GM12891 (cell line): ENCODE measurements at regions not wholly inside any gene's neighbourhood (a gene's known extent, or its start where the extent isn't known, plus 50 kb on each side); places are given as distances from the start of the nearest gene placed in this dataset.

ENCODE experiments used
- PAX5 ChIP-seq: IDR thresholded peaks from 2 replicates; pipeline ENCODE4 v1.6.1; 2011; ENCODE audit warnings: low read length, moderate library complexity, mild to moderate bottlenecking; ENCODE audit not compliant: insufficient read depth, severe bottlenecking
- POLR2A ChIP-seq: IDR thresholded peaks from 2 replicates; pipeline ENCODE4 v1.6.1; 2011; ENCODE audit warnings: low read depth, low read length, control low read depth
- POLR2AphosphoS5 ChIP-seq: IDR thresholded peaks from 2 replicates; pipeline ENCODE4 v1.6.1; 2011; ENCODE audit warnings: low read depth, low read length, control low read depth
- POU2F2 ChIP-seq: IDR thresholded peaks from 2 replicates; pipeline ENCODE4 v1.6.1; 2011; ENCODE audit warnings: low read depth, mild to moderate bottlenecking, control low read depth, low read length, moderate library complexity
- SPI1 ChIP-seq: IDR thresholded peaks from 2 replicates; pipeline ENCODE4 v1.6.1; 2011; ENCODE audit warnings: low read depth, low read length, control low read depth
- TAF1 ChIP-seq: IDR thresholded peaks from 2 replicates; pipeline ENCODE4 v1.6.1; 2011; ENCODE audit warnings: low read depth, low read length, control low read depth

GRCh38 chr12:123083661-123084571, 67.0 kb downstream of the PITPNM2 start:
- TF ChIP-seq POLR2A (no peak), POLR2AphosphoS5 (no peak), POU2F2 (peak; percentile 26; the same call in 1 of the 2 replicates), TAF1 (no peak), PAX5 (no peak), SPI1 (peak; percentile 82)
